Liver (tissue), 3 donors: ENCODE measurements at regions not wholly inside any gene's neighbourhood (a gene's known extent, or its start where the extent isn't known, plus 50 kb on each side); places are given as distances from the start of the nearest gene placed in this dataset.

Source experiments
- HNF4G ChIP-seq: IDR thresholded peaks from 2 replicates; pipeline ENCODE4 v1.6.1; 2016; ENCODE audit warnings: antibody characterized with exemption
- TF ChIP-seq, protein P1 (sequence below): fragments of 150-350 bp; IDR thresholded peaks from 2 replicates; pipeline ENCODE4 v1.5.1; 2017; ENCODE audit warnings: improper control_type of control experiment, low read depth, low read length; ENCODE audit not compliant: missing input control
- TF ChIP-seq, protein P2 (sequence below): IDR thresholded peaks from 2 replicates; pipeline ENCODE4 v1.6.1; 2016; ENCODE audit warnings: antibody characterized with exemption
- donor health status: healthy.
- donor health status: healthy.

DNA sequence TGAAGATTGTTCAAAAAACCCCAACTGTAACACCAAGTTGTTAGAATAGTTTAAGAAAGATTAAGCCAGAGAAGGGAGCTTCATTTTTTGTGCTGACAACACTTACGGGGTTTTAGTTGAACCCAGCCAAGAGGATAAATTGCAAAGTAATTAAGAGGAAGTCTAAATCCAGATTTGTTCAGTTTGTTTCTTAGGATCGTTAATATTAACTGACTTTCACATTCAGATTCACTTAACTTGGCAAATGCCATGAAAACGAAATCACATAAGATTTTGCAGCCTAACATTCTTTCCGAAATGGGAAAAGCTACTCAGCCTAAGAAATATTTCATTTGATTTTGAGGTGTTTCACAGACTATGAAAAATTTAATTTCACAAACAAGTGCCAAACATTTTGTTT, 511.3 kb downstream of the TRIML1 start:
- TF ChIP-seq, protein P1, sequence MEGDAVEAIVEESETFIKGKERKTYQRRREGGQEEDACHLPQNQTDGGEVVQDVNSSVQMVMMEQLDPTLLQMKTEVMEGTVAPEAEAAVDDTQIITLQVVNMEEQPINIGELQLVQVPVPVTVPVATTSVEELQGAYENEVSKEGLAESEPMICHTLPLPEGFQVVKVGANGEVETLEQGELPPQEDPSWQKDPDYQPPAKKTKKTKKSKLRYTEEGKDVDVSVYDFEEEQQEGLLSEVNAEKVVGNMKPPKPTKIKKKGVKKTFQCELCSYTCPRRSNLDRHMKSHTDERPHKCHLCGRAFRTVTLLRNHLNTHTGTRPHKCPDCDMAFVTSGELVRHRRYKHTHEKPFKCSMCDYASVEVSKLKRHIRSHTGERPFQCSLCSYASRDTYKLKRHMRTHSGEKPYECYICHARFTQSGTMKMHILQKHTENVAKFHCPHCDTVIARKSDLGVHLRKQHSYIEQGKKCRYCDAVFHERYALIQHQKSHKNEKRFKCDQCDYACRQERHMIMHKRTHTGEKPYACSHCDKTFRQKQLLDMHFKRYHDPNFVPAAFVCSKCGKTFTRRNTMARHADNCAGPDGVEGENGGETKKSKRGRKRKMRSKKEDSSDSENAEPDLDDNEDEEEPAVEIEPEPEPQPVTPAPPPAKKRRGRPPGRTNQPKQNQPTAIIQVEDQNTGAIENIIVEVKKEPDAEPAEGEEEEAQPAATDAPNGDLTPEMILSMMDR: no peak
- TF ChIP-seq, protein P2, sequence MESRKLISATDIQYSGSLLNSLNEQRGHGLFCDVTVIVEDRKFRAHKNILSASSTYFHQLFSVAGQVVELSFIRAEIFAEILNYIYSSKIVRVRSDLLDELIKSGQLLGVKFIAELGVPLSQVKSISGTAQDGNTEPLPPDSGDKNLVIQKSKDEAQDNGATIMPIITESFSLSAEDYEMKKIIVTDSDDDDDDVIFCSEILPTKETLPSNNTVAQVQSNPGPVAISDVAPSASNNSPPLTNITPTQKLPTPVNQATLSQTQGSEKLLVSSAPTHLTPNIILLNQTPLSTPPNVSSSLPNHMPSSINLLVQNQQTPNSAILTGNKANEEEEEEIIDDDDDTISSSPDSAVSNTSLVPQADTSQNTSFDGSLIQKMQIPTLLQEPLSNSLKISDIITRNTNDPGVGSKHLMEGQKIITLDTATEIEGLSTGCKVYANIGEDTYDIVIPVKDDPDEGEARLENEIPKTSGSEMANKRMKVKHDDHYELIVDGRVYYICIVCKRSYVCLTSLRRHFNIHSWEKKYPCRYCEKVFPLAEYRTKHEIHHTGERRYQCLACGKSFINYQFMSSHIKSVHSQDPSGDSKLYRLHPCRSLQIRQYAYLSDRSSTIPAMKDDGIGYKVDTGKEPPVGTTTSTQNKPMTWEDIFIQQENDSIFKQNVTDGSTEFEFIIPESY: no peak
- TF ChIP-seq HNF4G: no peak
